Thyroid gland (tissue), 4 donors: ENCODE measurements at regions not wholly inside any gene's neighbourhood (a gene's known extent, or its start where the extent isn't known, plus 50 kb on each side); places are given as distances from the start of the nearest gene placed in this dataset.

Source experiments
- DNase-seq, 2 donors: peaks; one replicate each; pipeline ENCODE4 v3.0.0-alpha.2; 2019
- H3K27ac ChIP-seq, 3 donors: fragments of 200-600 bp; sonication (generic); 1 replicate in 2 of 3; 2 replicates in 1 of 3; pipeline ENCODE4 v1.5.1; 2016 to 2019; ENCODE audit warnings: mild to moderate bottlenecking in 1 of 3, moderate library complexity in 1 of 3
- H3K27me3 ChIP-seq: fragments of 200-600 bp; sonication (generic); one replicate; pipeline ENCODE4 v1.5.1; 2019
- H3K36me3 ChIP-seq, 2 donors: fragments of 200-600 bp; sonication (generic); one replicate each; pipeline ENCODE4 v1.5.1; 2016 to 2019
- H3K4me1 ChIP-seq, 2 donors: fragments of 200-600 bp; sonication (generic); one replicate each; pipeline ENCODE4 v1.5.1; 2017 to 2019
- H3K4me3 ChIP-seq, 3 donors: fragments of 200-600 bp; sonication (generic); replicated peaks in 1 of 3; 1 replicate in 2 of 3; 2 replicates in 1 of 3; pipeline ENCODE4 v1.5.1; 2016; ENCODE audit warnings: mild to moderate bottlenecking in 1 of 3
- H3K9me3 ChIP-seq: fragments of 200-600 bp; sonication (generic); one replicate; pipeline ENCODE4 v1.5.1; 2017
- POLR2A ChIP-seq, 2 donors: fragments of 450-650 bp; IDR thresholded peaks; one replicate each; pipeline ENCODE4 v1.6.1; 2017; ENCODE audit warnings: antibody characterized with exemption in 2 of 2, mild to moderate bottlenecking in 2 of 2, moderate library complexity in 1 of 2
- WGBS, 2 donors: methylation state at CpG; one replicate each; pipeline ENCODE4 v1.1.5; 2017; 5-methylcytosine and 5-hydroxymethylcytosine counted together
- intact Hi-C: fragments of 100-400 bp; cut with DNase I; formaldehyde crosslinking; loops from one replicate; pipeline ENCODE4 v1.15.1; 2023
- TF ChIP-seq, protein P1 (sequence below), 6 experiments: fragments of 200-600 bp in 3 of 6; fragments of 450-650 bp in 3 of 6; sonication (generic) in 3 of 6; IDR thresholded peaks; one replicate each; pipeline ENCODE4 v1.5.1; 2016 to 2019; ENCODE audit warnings: antibody characterized with exemption in 6 of 6, mild to moderate bottlenecking in 2 of 6, inconsistent platforms in 1 of 6, moderate library complexity in 1 of 6

DNA sequence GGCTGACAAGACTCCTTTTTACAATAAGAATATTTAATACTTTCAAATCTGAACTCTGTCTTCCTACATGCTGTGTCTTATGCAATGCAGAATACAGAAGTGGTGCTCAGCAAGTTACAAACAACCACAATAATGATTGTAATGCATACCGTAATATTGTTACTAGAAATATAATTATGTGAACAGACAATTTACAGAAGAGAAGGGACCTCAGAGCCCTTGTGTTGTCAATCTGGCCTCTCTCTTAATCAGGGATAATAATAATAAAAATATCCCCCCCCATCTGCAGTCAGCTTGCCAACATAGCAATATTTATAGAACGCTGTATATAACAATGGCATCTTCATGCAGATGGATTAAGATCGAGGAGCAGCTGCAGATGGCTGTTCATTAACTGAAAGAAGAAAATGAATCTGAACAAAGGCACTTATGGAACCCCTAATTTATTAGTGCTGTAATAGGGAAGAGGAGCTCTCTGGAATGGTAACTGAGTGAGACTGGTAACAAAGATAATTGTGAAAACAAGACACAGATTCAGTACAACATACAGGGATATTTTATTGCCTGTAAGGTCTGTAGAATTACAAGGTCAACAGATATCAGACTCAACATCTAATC lies 106.3 kb downstream of the TMEM26 start:
- 86 to 89% methylated on average over 3 of the region's 3 CpGs for WGBS, 2 donors
- no peak overlapping the region for H3K4me3 ChIP-seq
- H3K36me3 ChIP-seq = no peaks in the 10 kb centered on the region
- no peaks in the 10 kb centered on the region for H3K27me3 ChIP-seq
- intact Hi-C loops = no loop called here
- no peak for DNase-seq
- H3K27ac ChIP-seq = no peak overlapping the region
- H3K4me1 ChIP-seq = no peaks in the 10 kb centered on the region
- TF ChIP-seq POLR2A (IDR thresholded peaks at IDR 0.05) = no peak
- TF ChIP-seq, protein P1, sequence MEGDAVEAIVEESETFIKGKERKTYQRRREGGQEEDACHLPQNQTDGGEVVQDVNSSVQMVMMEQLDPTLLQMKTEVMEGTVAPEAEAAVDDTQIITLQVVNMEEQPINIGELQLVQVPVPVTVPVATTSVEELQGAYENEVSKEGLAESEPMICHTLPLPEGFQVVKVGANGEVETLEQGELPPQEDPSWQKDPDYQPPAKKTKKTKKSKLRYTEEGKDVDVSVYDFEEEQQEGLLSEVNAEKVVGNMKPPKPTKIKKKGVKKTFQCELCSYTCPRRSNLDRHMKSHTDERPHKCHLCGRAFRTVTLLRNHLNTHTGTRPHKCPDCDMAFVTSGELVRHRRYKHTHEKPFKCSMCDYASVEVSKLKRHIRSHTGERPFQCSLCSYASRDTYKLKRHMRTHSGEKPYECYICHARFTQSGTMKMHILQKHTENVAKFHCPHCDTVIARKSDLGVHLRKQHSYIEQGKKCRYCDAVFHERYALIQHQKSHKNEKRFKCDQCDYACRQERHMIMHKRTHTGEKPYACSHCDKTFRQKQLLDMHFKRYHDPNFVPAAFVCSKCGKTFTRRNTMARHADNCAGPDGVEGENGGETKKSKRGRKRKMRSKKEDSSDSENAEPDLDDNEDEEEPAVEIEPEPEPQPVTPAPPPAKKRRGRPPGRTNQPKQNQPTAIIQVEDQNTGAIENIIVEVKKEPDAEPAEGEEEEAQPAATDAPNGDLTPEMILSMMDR (IDR thresholded peaks at IDR 0.05) = no peak
- no peaks in the 10 kb centered on the region for H3K9me3 ChIP-seq

DNA sequence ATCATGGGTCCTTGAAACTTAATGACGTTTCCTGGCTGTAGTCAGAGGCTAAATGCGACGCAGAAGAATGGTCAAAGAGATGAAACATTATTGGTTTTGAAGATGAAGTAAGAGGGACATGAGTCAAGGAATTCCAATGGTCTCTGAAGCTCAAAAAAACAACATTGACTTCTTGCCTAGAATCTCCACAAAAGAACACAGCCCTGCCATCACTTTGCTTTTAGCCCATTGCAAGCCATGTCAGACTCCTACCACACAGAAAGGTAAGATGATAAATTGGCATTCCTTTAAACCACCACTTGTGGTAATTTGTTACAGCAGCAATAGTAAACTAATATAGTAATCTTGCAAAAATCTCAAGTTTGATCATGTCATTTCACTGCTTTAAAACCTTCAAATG lies 109.4 kb downstream of the TMEM26 start:
- Histone ChIP-seq H3K9me3 (no peaks in the 10 kb centered on the region), H3K4me3 (no peak overlapping the region), H3K27ac (no peak overlapping the region), H3K4me1 (no peaks in the 10 kb centered on the region), H3K27me3 (no peaks in the 10 kb centered on the region), H3K36me3 (no peaks in the 10 kb centered on the region)
- WGBS, 2 donors = 74 to 89% methylated on average over 3 of the region's 3 CpGs
- intact Hi-C loops = no loop called here
- TF ChIP-seq, protein P1 (IDR thresholded peaks at IDR 0.05) = no peak
- no peak for TF ChIP-seq POLR2A (IDR thresholded peaks at IDR 0.05)
- DNase-seq = no peak

DNA sequence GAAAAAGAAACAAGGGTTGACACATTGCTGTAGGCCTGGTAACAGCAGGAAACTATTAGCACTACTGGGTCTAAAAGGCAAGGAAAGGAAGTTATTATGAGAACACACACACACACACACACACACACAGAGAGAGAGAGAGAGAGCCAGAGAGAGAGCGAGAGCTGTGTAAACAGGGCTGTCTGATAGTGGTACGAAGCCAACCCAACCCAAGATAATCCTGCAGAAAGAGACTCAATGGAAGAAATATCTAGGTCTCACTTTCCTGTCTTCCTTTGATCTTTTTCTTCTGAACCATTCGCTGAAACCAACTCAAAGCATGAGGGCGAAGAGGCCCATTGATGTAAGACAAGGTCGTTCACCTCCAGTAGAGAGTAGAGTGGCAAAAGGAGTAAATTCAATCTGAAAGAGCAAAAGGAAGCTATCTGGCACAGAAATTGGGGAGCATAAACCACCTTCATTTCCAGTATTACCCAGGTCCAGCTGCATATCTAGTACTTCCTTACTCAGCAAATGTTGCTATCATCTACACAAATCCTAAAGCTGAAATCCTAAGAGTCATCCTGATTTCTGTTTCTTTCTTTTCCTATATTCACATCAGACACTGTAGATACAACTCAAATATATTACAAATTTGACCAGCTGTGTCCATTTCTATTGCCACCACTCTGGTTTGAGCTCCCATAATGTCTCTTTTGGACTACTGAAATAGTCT lies 110.2 kb downstream of the TMEM26 start:
- TF ChIP-seq POLR2A (IDR thresholded peaks at IDR 0.05) = no peak
- TF ChIP-seq, protein P1 (IDR thresholded peaks at IDR 0.05) = no peak
- H3K27me3 ChIP-seq = no peaks in the 10 kb centered on the region
- no peak for DNase-seq
- intact Hi-C loops = no loop called here
- no peaks in the 10 kb centered on the region for H3K9me3 ChIP-seq
- H3K4me1 ChIP-seq = no peaks in the 10 kb centered on the region
- no peaks in the 10 kb centered on the region for H3K36me3 ChIP-seq
- H3K4me3 ChIP-seq = no peak overlapping the region
- H3K27ac ChIP-seq = no peak overlapping the region
- whole genome bisulfite sequencing, 2 donors = 67 to 83% methylated on average over 4 to 5 of the region's 5 CpGs

DNA sequence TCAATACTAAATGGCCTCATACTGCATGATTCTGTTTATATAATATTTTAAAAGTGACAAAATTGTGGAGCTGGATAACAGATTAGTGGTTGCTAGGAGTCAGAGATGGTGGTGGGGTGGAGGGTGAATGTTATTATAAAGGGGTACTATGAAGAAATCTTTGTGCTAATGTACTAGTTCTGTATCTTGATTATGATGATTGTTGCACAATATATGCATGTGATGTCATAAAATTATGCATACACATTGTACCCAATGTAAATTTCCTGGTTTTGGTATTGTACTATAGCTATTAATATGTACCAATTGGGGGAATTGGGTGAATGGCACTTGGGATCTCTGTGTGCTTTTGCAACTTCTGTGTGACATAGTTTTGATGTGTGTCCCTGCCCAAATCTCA lies 112.2 kb downstream of the TMEM26 start:
- no peaks in the 10 kb centered on the region for H3K4me1 ChIP-seq
- no peak overlapping the region for H3K4me3 ChIP-seq
- no peaks in the 10 kb centered on the region for H3K36me3 ChIP-seq
- H3K9me3 ChIP-seq = no peaks in the 10 kb centered on the region
- DNase-seq = no peak
- intact Hi-C loops = no loop called here
- no peaks in the 10 kb centered on the region for H3K27me3 ChIP-seq
- no peak overlapping the region for H3K27ac ChIP-seq
- TF ChIP-seq, protein P1 (IDR thresholded peaks at IDR 0.05) = no peak
- no peak for TF ChIP-seq POLR2A (IDR thresholded peaks at IDR 0.05)

DNA sequence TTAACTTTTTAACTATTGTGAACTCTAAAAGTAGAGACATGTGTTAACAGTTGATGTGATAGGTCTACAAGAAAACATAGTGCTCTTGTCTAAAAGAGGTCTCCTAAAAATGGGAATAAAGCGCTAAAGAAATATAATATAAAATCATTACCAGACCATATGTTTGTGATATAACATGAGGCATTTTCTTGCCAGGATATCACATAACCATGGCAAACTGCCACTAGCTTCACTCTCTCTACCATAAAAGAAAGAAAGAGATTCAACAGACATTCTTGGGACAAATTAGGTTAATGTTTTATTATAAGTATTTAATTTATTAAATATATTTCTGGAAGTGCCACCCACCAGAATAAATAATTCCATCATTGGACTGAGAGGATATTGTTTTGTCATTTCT lies 115.0 kb downstream of the TMEM26 start:
- no peaks in the 10 kb centered on the region for H3K36me3 ChIP-seq
- H3K27ac ChIP-seq = no peak overlapping the region
- no peak for DNase-seq
- no peaks in the 10 kb centered on the region for H3K4me1 ChIP-seq
- intact Hi-C loops = no loop called here
- TF ChIP-seq POLR2A (IDR thresholded peaks at IDR 0.05) = no peak
- TF ChIP-seq, protein P1 (IDR thresholded peaks at IDR 0.05) = no peak
- WGBS, 2 donors = 88 to 96% methylated on average over 1 of the region's 1 CpG
- H3K27me3 ChIP-seq = no peaks in the 10 kb centered on the region
- no peak overlapping the region for H3K4me3 ChIP-seq
- H3K9me3 ChIP-seq = no peaks in the 10 kb centered on the region
